HG03558 (cell line): ENCODE measurements at regions not wholly inside any gene's neighbourhood (a gene's known extent, or its start where the extent isn't known, plus 50 kb on each side); places are given as distances from the start of the nearest gene placed in this dataset.

Experiments
- ATAC-seq: cut with Tn5 transposase; IDR thresholded peaks from one replicate; pipeline ENCODE4 v1.9.1; 2021; ENCODE audit warnings: moderate number of reproducible peaks; ENCODE audit not compliant: unreplicated experiment; ENCODE audit errors: extremely low read depth

DNA sequence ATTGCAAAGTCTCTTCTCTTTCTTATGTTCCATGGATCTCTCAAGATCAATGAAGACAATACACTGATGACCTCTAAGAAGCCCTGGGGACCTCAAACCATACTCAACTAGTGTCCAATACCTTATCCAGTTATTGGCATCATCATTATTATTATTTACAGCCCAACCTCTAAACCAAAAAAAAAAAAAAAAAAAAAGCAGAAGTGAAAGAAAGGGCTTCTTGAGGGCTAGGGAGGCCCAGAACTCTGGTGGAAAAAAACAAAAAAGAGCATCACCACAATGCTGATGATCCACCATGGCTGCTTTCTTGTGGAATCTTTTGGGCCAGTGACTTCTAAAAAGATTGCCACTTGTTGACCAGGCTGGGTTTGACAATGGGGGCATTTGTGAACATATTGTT, 324.9 kb downstream of the LPIN1 start:
- no peak for ATAC-seq

DNA sequence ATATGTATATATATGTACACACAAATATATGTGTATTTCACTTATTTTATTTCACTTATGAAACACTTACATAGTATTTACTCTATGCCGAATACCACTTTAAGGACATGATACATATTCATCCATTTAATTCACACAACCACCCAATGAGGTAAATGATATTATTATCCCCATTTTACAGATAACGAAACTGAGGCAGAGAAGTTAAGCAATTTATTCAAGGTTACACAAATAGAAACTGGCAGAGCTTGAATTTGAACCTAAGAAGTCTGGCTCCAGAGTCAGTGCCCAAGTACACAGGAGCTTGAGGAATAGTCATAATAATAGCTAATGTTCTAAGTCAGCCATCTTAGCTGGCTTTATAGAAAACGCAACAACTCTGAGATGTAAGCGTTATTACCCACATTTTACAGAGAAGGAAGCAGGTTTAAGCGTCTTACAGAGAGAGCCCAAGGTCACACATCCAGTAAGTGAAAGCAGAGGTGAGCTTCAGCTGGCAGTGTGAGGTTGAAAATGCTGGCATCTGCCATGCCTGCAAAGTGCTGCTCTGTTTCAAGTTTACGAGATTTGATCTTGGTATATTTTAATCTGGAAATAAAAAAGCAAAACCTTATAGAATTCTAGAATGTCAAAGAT, 326.9 kb downstream of the LPIN1 start:
- ATAC-seq, result no peak

DNA sequence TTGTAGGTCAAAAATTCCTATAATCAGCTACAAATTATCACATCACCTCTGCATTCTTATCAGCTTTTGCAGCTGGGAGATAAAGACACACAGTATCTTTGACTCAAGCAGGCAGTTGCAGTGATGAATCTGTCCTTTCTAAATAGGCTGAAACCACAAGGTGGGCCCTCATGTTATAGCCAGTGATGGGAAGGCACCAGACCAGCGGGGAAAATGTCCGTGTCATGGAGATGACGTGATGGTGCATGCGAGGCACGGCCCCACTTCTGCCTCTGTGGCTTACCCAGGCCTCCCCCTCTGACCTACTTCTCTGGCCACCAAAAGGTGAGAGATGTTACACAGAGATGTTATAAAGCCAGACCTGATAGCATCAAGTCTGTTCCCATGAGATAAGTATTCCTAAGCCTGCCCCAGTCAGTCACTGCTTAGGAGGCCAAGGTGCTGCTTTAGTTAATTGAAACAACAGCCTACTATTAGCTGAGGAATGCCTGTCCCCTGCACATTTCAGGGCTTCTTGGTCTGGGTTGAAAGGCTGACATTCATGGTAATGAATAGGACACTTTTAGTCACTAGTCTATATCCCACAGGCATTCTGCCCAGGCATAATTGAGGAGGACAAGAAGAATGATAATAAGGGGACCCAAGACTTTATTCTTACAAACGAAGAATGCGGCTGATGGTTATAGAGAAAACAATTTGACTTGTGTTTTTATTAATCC, 327.9 kb downstream of the LPIN1 start:
- no peak for ATAC-seq

- ATAC-seq, result no peak
Observed at GRCh38 chr2:12074845-12075217, 328.4 kb downstream of the LPIN1 start.

DNA sequence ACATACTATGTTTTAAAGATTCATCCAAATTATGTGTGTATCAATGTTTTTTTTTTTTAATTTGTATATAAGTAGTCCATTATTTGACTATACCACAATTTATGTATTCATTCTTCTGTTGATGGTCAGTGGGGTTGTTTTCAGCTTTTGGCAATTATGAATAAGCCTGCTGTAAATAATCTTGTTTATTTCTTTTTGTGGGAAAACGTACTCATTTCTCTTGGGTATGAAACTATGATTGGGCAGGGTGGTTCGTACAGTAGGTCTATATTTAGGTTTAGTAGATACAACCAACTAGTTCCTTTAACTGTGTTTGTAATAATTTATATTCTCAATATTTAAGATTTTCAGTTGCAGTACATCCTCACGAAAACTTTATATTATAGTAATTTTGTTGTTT, 329.2 kb downstream of the LPIN1 start:
- ATAC-seq, result no peak

DNA sequence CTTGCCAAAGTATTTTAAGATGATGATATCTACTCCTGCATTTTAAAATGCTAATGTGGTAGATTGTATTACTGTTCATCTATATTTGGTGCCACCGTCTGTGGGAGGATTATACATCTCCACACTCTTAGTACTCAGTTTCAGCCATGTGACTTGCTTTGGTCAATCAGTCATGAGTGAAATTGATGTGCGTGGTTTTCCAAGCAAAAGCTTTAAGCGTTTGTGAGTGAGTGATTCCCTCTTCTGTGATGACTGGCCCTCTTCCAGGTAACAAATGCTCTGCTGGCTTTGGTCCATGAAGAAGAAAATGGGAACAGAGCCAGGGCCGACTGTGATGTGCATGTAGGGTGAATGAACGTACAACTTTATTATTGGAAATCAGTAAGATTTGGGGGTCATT, 330.4 kb downstream of the LPIN1 start:
- ATAC-seq, result no peak

DNA sequence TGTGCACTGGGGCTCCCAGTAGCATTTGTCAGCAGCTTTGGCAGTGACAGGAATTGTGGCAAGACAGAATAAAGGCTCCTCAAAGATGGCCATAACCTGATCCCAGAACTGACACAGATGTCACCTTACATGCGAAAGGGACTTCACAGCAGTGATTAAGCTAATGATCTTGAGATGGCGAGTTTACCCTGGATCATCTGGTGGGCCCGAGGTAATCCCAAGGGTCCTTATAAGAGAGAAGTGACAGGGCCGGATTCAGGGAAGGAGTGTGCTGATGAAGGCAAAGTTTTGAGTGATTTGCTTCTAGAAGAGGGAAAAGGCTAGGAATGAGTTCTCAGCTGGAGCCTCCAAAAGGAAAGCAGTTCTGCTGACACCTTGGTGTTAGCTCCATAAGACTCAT, 333.9 kb downstream of the LPIN1 start:
- no peak for ATAC-seq

DNA sequence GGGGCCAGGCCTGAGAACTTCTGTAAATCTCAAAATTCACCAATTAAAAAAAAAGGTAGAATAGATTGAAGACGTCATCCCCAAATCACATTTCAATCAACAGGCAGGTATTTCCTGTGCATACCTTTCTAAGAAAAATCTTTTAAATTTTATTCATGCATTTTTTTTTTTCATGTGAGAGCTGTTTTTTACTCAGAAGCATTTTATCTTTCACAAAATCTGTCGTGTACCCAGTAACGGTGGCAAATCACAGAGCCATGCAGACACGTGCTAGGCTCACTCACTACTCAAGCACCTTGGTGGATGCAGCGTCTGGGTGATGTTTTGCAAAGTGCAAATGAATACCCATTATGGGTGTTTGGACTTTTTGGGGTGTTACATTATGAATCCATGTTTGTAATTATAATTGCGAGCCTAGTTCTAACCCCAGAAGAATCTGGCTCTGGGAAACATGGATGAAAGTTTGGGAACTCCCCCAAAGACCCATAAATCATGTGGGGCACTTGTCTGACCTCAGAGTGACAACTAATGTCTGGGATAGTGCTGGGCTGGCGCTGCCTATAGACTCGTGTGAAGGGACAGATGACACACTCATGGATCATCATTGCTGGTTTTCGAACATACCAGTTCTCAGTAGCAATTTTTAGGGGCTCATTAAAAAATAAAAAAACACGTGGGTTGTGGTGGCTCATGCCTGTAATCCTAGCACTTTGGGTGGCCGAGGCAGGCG, 335.2 kb downstream of the LPIN1 start:
- no peak for ATAC-seq

GRCh38 chr2:12083081-12083581, 336.7 kb downstream of the LPIN1 start:
- ATAC-seq, result no peak

- no peak for ATAC-seq
Observed at GRCh38 chr2:12083713-12084419, 337.4 kb downstream of the LPIN1 start.

- no peak for ATAC-seq
Observed at GRCh38 chr2:12087175-12087574, 340.7 kb downstream of the LPIN1 start.

- no peak for ATAC-seq
Observed at GRCh38 chr2:12087671-12088380, 341.4 kb downstream of the LPIN1 start.

- ATAC-seq, result no peak
Observed at GRCh38 chr2:12089001-12089400, 342.6 kb downstream of the LPIN1 start.

DNA sequence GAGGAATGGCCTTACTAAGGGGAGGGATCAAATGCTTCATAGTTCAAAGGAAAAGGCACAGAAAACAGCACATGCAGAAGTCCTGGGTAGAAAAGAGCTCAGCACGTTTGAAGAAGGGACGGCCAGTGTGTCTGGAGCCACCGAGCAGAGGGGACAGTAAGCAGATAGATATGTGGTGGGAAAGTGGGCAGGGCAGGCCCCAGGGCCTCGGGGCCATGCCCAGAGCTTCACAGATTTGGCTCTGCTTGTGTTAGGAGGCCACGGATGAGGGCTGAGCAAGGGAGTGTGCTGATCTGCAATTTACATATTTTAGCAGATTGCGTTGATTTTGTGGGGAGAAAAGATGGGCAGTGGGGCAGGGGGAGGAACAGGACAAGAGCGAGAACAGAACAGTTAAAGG, 343.1 kb downstream of the LPIN1 start:
- ATAC-seq, result no peak

GRCh38 chr2:12090072-12090471, 343.6 kb downstream of the LPIN1 start:
- no peak for ATAC-seq

GRCh38 chr2:12090590-12090989, 344.2 kb downstream of the LPIN1 start:
- ATAC-seq, result no peak

DNA sequence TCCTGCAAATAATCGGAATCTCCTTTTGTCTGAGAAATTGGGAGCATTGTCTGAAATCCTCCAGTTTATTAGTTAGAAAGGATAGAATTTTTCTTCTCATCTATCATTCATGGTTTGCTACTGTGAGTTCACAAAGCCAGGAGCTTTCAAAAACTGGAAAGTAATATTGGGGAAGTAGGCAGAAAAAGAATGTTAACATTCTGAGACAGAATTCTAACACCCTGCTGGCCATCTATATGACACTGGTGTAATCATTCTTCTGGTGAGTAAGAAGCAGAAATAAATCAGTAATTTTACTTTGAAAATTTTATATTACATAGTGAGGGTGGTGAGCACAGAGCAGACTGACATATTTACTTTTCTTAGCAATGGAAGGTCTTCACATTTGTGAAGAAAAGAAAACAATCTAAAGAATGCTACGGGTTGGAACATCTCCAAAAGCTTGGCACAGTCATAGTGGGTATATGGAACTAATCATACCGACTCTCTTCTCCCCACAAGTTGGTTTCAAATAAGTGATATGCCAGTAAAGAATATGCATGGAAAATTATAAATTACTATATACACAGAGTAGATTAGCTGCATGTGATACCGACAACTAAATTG, 344.9 kb downstream of the LPIN1 start:
- ATAC-seq, result no peak

GRCh38 chr2:12094134-12094533, 347.7 kb downstream of the LPIN1 start:
- ATAC-seq, result no peak

DNA sequence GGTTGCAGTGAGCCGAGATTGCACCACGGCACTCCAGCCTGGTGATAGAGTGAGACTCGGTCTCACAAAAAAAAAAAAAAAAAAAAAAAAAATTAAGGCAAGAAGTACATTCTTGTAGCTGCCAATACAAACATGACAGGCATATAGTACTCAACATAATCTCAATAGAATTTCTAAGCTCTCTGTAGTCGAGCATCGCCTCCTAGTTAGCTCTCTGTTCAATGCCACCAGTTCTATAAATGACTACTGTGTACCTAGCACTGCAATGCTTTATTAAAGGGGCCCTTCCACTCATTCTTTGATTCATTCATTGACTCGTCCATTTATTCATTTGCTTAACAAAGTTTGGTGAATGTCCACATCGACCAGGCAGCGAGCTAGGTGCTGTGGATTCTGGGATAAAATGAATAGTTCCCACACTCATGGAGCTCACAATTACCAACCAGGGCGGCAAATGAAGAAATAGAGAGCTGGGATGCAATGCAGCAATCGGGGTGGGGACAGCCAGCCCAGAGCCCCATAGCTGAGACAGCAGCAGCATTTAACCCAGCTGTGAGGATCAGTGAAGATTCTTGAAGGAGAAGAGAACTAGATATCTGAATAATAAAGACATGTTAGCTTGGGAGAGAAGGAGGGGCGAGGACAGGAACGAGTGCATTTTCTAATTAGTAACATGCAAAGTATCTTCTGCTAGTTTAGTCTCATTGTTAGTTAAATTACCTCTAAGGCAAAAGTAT, 349.8 kb downstream of the LPIN1 start:
- no peak for ATAC-seq
